K562 (cell line): ENCODE measurements at regions not wholly inside any gene's neighbourhood (a gene's known extent, or its start where the extent isn't known, plus 50 kb on each side); places are given as distances from the start of the nearest gene placed in this dataset.

Source experiments
- ATAC-seq: fragments of 200-7000 bp; cut with Tn5 transposase; 3 replicates; pipeline ENCODE4 v1.9.1; 2020; ENCODE audit warnings: moderate library complexity
- BruUV-seq: library from RNA; stranded (reverse); fragments of 400-500 nt; replicated peaks from 2 replicates; lab custom pipeline; 2021; lab: Mats Ljungman, UMichigan
- CTCF ChIA-PET: fragments of 300-600 bp; formaldehyde crosslinking; extraction: SDS; loops from one replicate; lab custom pipeline; 2021; ENCODE audit warnings: low intra/inter-chr PET ratio; lab: Yijun Ruan, JAX
- POLR2A ChIA-PET: fragments of 300-600, 350-650 bp; sonication (Branson Sonifier 250); formaldehyde crosslinking; extraction: SDS; loops from one replicate; lab custom pipeline; 2021; ENCODE audit warnings: antibody characterized with exemption, inconsistent platforms; lab: Yijun Ruan, JAX
- DNase-seq, 4 experiments: peaks; one replicate each; pipeline versions ENCODE4 v3.0.0 to v3.0.0-alpha.2; 2011 to 2018; ENCODE audit warnings: low spot score in 3 of 4, mixed read lengths in 3 of 4; ENCODE audit errors: extremely low read depth in 1 of 4
- FAIRE-seq: peaks from 2 replicates; lab custom pipeline; 2011; peaks lifted over from hg19 to GRCh38; lab: Jason Lieb, UNC
- H2AFZ ChIP-seq: 2 replicates; pipeline ENCODE4 v1.6.0; 2011; ENCODE audit warnings: low read depth, low read length, control low read depth, inconsistent platforms
- H3K27ac ChIP-seq: fragments of 200-600 bp; 3 replicates; pipeline ENCODE4 v1.8.0; 2011; ENCODE audit warnings: low read depth, mild to moderate bottlenecking, control low read depth, inconsistent platforms, low read length, moderate library complexity, mixed read lengths; ENCODE audit errors: extremely low read depth
- H3K27me3 ChIP-seq, 2 experiments: fragments of 300-600 bp in 1 of 2; 2 replicates in 1 of 2; 3 replicates in 1 of 2; pipeline versions ENCODE4 v1.6.0 to v1.8.0; 2011; ENCODE audit warnings: inconsistent platforms in 2 of 2, low read length in 2 of 2, mild to moderate bottlenecking in 1 of 2, mixed read lengths in 1 of 2, moderate library complexity in 1 of 2; ENCODE audit not compliant: control insufficient read depth in 2 of 2, insufficient read depth in 2 of 2
- H3K36me3 ChIP-seq: fragments of 300-600 bp; 3 replicates; pipeline ENCODE4 v1.8.0; 2011; ENCODE audit warnings: mild to moderate bottlenecking, low read length, inconsistent platforms; ENCODE audit not compliant: control insufficient read depth, insufficient read depth
- H3K4me1 ChIP-seq, 2 experiments: fragments of 200-600 bp in 1 of 2; replicated peaks in 1 of 2; 2 replicates in 1 of 2; 3 replicates in 1 of 2; pipeline versions ENCODE4 v1.5.1 to v1.8.0; 2011; ENCODE audit warnings: inconsistent platforms in 2 of 2, low read length in 2 of 2, mild to moderate bottlenecking in 1 of 2, mixed read lengths in 1 of 2, moderate library complexity in 1 of 2; ENCODE audit not compliant: control insufficient read depth in 2 of 2, insufficient read depth in 2 of 2
- H3K4me2 ChIP-seq: 2 replicates; pipeline ENCODE4 v1.6.1; 2011; ENCODE audit warnings: low read length, control low read depth, inconsistent platforms, mixed read lengths; ENCODE audit not compliant: insufficient read depth
- H3K4me3 ChIP-seq: fragments of 200-600 bp; sonication (generic), shearing (Covaris generic); 2 replicates; pipeline ENCODE4 v1.5.1; 2016; ENCODE audit warnings: control low read depth, inconsistent platforms
- H3K79me2 ChIP-seq: fragments of 200-600 bp; 3 replicates; pipeline ENCODE4 v1.8.0; 2011; ENCODE audit warnings: low read length, inconsistent platforms; ENCODE audit not compliant: control insufficient read depth, insufficient read depth
- H3K9ac ChIP-seq, 2 experiments: 2 replicates each; pipeline versions ENCODE4 v1.6.0 to v1.6.1; 2011; ENCODE audit warnings: low read depth in 2 of 2, low read length in 2 of 2, control low read depth in 1 of 2, inconsistent platforms in 1 of 2, mild to moderate bottlenecking in 1 of 2, mixed read lengths in 1 of 2; ENCODE audit not compliant: insufficient read depth in 1 of 2
- H3K9me1 ChIP-seq: one replicate; pipeline ENCODE4 v1.6.0; 2011; ENCODE audit warnings: inconsistent platforms, mild to moderate bottlenecking, low read length, moderate library complexity; ENCODE audit not compliant: control insufficient read depth, insufficient read depth
- H3K9me3 ChIP-seq: replicated peaks from 2 replicates; pipeline ENCODE4 v1.5.1; 2011; ENCODE audit warnings: low read depth, low read length, inconsistent platforms; ENCODE audit not compliant: control insufficient read depth, insufficient read depth
- H4K20me1 ChIP-seq: replicated peaks from 2 replicates; pipeline ENCODE4 v1.6.1; 2011; ENCODE audit warnings: low read length, inconsistent platforms, mixed read lengths; ENCODE audit not compliant: control insufficient read depth, insufficient read depth
- CTCF ChIP-seq, 3 experiments: IDR thresholded peaks in 2 of 3; conservative IDR thresholded peaks in 1 of 3; 2 replicates each; pipeline ENCODE4 v1.5.1; 2011 to 2012; ENCODE audit warnings: low read length in 3 of 3, mild to moderate bottlenecking in 3 of 3, control low read depth in 2 of 3, improper control_type of control experiment in 1 of 3, inconsistent platforms in 1 of 3, low read depth in 1 of 3, mixed read lengths in 1 of 3, moderate library complexity in 1 of 3; ENCODE audit not compliant: insufficient read depth in 2 of 3
- RBBP5 ChIP-seq: fragments of 200-600 bp; sonication (generic); IDR thresholded peaks from 2 replicates; pipeline ENCODE4 v1.6.1; 2012; ENCODE audit warnings: borderline replicate concordance, mild to moderate bottlenecking, low read length, control low read depth, inconsistent platforms; ENCODE audit not compliant: insufficient read depth, poor library complexity, severe bottlenecking
- TAF1 ChIP-seq: IDR thresholded peaks from 2 replicates; pipeline ENCODE4 v1.6.1; 2011; ENCODE audit warnings: mild to moderate bottlenecking, low read length, moderate library complexity; ENCODE audit not compliant: insufficient read depth, control insufficient read depth, severe bottlenecking; ENCODE audit errors: extremely low read depth
- ZNF239 ChIP-seq: fragments of 250-450 bp; sonication (Bioruptor Pico); IDR thresholded peaks from 2 replicates; pipeline ENCODE4 v1.4.0; 2020; ENCODE audit warnings: mild to moderate bottlenecking
- WGBS: fragments of 100-300 bp; shearing (Covaris generic); methylation state at CpG from one replicate; pipeline ENCODE4 v1.1.6; 2016; ENCODE audit warnings: low coverage, mixed read lengths; ENCODE audit not compliant: insufficient coverage; ENCODE audit errors: missing lambda C conversion rate; 5-methylcytosine and 5-hydroxymethylcytosine counted together
- in situ Hi-C: fragments of 300-500 bp; cut with MboI; formaldehyde crosslinking; loops from 4 replicates; pipeline ENCODE4 v1.15.0; 2018; ENCODE audit warnings: inconsistent platforms, mixed read lengths
- intact Hi-C: fragments of 100-400 bp; cut with micrococcal nuclease; formaldehyde crosslinking; loops from 2 replicates; pipeline ENCODE4 v1.14.2; 2022
- TF ChIP-seq, protein P1 (sequence below), 2 experiments: IDR thresholded peaks; 2 replicates each; pipeline ENCODE4 v1.6.1; 2012; ENCODE audit warnings: improper control_type of control experiment in 2 of 2, low read depth in 2 of 2, low read length in 2 of 2, borderline replicate concordance in 1 of 2
- TF ChIP-seq, protein P2 (sequence below): fragments of 200-600 bp; sonication (generic); IDR thresholded peaks from one replicate; pipeline ENCODE4 v1.6.1; 2012; ENCODE audit warnings: mild to moderate bottlenecking, low read depth, low read length, inconsistent platforms

- no peaks in the 10 kb centered on the region for H3K4me1 ChIP-seq
- no peak overlapping the region for H2AFZ ChIP-seq
- H3K9ac ChIP-seq: no peak overlapping the region
- H3K9me1 ChIP-seq: no peaks in the 10 kb centered on the region
- no peaks in the 10 kb centered on the region for H3K36me3 ChIP-seq
- H3K4me2 ChIP-seq: no peak overlapping the region
- H3K27ac ChIP-seq: no peak overlapping the region
- no peak overlapping the region for H3K4me3 ChIP-seq
- in situ Hi-C loops (no loop called here), intact Hi-C loops (no loop called here)
- POLR2A ChIA-PET: no interaction called here
- 0% methylated on average over 4 of the region's 4 CpGs for WGBS
- H3K9me3 ChIP-seq: no peaks in the 10 kb centered on the region
- CTCF ChIA-PET: no interaction called here
- H3K27me3 ChIP-seq: no peaks in the 10 kb centered on the region
- no TSS peak for BruUV-seq
- DNase-seq (no peak), FAIRE-seq (no peak), ATAC-seq (no peak)
- H3K79me2 ChIP-seq: no peaks in the 10 kb centered on the region
- H4K20me1 ChIP-seq: no peaks in the 10 kb centered on the region
- TF ChIP-seq, protein P1, sequence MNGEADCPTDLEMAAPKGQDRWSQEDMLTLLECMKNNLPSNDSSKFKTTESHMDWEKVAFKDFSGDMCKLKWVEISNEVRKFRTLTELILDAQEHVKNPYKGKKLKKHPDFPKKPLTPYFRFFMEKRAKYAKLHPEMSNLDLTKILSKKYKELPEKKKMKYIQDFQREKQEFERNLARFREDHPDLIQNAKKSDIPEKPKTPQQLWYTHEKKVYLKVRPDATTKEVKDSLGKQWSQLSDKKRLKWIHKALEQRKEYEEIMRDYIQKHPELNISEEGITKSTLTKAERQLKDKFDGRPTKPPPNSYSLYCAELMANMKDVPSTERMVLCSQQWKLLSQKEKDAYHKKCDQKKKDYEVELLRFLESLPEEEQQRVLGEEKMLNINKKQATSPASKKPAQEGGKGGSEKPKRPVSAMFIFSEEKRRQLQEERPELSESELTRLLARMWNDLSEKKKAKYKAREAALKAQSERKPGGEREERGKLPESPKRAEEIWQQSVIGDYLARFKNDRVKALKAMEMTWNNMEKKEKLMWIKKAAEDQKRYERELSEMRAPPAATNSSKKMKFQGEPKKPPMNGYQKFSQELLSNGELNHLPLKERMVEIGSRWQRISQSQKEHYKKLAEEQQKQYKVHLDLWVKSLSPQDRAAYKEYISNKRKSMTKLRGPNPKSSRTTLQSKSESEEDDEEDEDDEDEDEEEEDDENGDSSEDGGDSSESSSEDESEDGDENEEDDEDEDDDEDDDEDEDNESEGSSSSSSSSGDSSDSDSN (IDR thresholded peaks at IDR 0.05; ENCODE audit: borderline replicate concordance in 1 of 2, low read depth in 2 of 2, low read length in 2 of 2): no peak
- TF ChIP-seq TAF1: no peak
- no peak for TF ChIP-seq ZNF239
- TF ChIP-seq, protein P2, sequence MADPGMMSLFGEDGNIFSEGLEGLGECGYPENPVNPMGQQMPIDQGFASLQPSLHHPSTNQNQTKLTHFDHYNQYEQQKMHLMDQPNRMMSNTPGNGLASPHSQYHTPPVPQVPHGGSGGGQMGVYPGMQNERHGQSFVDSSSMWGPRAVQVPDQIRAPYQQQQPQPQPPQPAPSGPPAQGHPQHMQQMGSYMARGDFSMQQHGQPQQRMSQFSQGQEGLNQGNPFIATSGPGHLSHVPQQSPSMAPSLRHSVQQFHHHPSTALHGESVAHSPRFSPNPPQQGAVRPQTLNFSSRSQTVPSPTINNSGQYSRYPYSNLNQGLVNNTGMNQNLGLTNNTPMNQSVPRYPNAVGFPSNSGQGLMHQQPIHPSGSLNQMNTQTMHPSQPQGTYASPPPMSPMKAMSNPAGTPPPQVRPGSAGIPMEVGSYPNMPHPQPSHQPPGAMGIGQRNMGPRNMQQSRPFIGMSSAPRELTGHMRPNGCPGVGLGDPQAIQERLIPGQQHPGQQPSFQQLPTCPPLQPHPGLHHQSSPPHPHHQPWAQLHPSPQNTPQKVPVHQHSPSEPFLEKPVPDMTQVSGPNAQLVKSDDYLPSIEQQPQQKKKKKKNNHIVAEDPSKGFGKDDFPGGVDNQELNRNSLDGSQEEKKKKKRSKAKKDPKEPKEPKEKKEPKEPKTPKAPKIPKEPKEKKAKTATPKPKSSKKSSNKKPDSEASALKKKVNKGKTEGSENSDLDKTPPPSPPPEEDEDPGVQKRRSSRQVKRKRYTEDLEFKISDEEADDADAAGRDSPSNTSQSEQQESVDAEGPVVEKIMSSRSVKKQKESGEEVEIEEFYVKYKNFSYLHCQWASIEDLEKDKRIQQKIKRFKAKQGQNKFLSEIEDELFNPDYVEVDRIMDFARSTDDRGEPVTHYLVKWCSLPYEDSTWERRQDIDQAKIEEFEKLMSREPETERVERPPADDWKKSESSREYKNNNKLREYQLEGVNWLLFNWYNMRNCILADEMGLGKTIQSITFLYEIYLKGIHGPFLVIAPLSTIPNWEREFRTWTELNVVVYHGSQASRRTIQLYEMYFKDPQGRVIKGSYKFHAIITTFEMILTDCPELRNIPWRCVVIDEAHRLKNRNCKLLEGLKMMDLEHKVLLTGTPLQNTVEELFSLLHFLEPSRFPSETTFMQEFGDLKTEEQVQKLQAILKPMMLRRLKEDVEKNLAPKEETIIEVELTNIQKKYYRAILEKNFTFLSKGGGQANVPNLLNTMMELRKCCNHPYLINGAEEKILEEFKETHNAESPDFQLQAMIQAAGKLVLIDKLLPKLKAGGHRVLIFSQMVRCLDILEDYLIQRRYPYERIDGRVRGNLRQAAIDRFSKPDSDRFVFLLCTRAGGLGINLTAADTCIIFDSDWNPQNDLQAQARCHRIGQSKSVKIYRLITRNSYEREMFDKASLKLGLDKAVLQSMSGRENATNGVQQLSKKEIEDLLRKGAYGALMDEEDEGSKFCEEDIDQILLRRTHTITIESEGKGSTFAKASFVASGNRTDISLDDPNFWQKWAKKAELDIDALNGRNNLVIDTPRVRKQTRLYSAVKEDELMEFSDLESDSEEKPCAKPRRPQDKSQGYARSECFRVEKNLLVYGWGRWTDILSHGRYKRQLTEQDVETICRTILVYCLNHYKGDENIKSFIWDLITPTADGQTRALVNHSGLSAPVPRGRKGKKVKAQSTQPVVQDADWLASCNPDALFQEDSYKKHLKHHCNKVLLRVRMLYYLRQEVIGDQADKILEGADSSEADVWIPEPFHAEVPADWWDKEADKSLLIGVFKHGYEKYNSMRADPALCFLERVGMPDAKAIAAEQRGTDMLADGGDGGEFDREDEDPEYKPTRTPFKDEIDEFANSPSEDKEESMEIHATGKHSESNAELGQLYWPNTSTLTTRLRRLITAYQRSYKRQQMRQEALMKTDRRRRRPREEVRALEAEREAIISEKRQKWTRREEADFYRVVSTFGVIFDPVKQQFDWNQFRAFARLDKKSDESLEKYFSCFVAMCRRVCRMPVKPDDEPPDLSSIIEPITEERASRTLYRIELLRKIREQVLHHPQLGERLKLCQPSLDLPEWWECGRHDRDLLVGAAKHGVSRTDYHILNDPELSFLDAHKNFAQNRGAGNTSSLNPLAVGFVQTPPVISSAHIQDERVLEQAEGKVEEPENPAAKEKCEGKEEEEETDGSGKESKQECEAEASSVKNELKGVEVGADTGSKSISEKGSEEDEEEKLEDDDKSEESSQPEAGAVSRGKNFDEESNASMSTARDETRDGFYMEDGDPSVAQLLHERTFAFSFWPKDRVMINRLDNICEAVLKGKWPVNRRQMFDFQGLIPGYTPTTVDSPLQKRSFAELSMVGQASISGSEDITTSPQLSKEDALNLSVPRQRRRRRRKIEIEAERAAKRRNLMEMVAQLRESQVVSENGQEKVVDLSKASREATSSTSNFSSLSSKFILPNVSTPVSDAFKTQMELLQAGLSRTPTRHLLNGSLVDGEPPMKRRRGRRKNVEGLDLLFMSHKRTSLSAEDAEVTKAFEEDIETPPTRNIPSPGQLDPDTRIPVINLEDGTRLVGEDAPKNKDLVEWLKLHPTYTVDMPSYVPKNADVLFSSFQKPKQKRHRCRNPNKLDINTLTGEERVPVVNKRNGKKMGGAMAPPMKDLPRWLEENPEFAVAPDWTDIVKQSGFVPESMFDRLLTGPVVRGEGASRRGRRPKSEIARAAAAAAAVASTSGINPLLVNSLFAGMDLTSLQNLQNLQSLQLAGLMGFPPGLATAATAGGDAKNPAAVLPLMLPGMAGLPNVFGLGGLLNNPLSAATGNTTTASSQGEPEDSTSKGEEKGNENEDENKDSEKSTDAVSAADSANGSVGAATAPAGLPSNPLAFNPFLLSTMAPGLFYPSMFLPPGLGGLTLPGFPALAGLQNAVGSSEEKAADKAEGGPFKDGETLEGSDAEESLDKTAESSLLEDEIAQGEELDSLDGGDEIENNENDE: no peak
- no peak for TF ChIP-seq CTCF (IDR thresholded peaks at IDR 0.05 in 2 of 3, conservative IDR thresholded peaks at IDR 0.05 in 1 of 3; ENCODE audit: insufficient read depth in 2 of 3, low read depth in 1 of 3, low read length in 3 of 3)
- no peak for TF ChIP-seq RBBP5
These were observed 229.1 kb downstream of the VEGFC start for GRCh38 chr4:176563591-176563990.
